Nephron progenitor cell (in vitro differentiated cells): ENCODE measurements at regions not wholly inside any gene's neighbourhood (a gene's known extent, or its start where the extent isn't known, plus 50 kb on each side); places are given as distances from the start of the nearest gene placed in this dataset.
"Not testable (repeated sequence)": the region's sequence is repeated elsewhere in the genome, so short reads cannot be mapped to it uniquely, and the experiment has no call there.

ENCODE experiments used
- DNase-seq: peaks from one replicate; pipeline ENCODE4 v3.0.0; 2021
- H3K27ac Mint-ChIP-seq: 2 replicates; pipeline ENCODE4 v1.8.0; 2021; ENCODE audit warnings: mild to moderate bottlenecking, moderate library complexity, mixed read lengths
- H3K27me3 Mint-ChIP-seq: 2 replicates; pipeline ENCODE4 v1.8.0; 2021; ENCODE audit warnings: mild to moderate bottlenecking, low read depth, mixed read lengths; ENCODE audit not compliant: poor library complexity
- H3K36me3 Mint-ChIP-seq: 2 replicates; pipeline ENCODE4 v1.8.0; 2021; ENCODE audit warnings: low read depth, mixed read lengths
- H3K4me1 Mint-ChIP-seq: 2 replicates; pipeline ENCODE4 v1.8.0; 2021; ENCODE audit warnings: mixed read lengths
- H3K4me3 Mint-ChIP-seq: 2 replicates; pipeline ENCODE4 v1.8.0; 2021; ENCODE audit warnings: mild to moderate bottlenecking, moderate library complexity, mixed read lengths
- H3K9me3 Mint-ChIP-seq: 2 replicates; pipeline ENCODE4 v1.8.0; 2021; ENCODE audit warnings: mild to moderate bottlenecking, moderate library complexity, mixed read lengths
- TF ChIP-seq, protein P1 (sequence below): fragments of 200-600 bp; sonication (generic); IDR thresholded peaks from 2 replicates; pipeline ENCODE4 v1.5.0; 2021; ENCODE audit warnings: antibody characterized with exemption

GRCh38 chr7:119896386-119896785 is 376.6 kb upstream of the KCND2 start:
- Mint-ChIP-seq H3K4me3 (no peak overlapping the region), H3K36me3 (no peaks in the 10 kb centered on the region), H3K27me3 (no peaks in the 10 kb centered on the region), H3K4me1 (no peaks in the 10 kb centered on the region), H3K27ac (no peak overlapping the region), H3K9me3 (peaks cover 8% of the 10 kb centered on the region)
- TF ChIP-seq, protein P1, sequence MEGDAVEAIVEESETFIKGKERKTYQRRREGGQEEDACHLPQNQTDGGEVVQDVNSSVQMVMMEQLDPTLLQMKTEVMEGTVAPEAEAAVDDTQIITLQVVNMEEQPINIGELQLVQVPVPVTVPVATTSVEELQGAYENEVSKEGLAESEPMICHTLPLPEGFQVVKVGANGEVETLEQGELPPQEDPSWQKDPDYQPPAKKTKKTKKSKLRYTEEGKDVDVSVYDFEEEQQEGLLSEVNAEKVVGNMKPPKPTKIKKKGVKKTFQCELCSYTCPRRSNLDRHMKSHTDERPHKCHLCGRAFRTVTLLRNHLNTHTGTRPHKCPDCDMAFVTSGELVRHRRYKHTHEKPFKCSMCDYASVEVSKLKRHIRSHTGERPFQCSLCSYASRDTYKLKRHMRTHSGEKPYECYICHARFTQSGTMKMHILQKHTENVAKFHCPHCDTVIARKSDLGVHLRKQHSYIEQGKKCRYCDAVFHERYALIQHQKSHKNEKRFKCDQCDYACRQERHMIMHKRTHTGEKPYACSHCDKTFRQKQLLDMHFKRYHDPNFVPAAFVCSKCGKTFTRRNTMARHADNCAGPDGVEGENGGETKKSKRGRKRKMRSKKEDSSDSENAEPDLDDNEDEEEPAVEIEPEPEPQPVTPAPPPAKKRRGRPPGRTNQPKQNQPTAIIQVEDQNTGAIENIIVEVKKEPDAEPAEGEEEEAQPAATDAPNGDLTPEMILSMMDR, result no peak
- no peak for DNase-seq

DNA sequence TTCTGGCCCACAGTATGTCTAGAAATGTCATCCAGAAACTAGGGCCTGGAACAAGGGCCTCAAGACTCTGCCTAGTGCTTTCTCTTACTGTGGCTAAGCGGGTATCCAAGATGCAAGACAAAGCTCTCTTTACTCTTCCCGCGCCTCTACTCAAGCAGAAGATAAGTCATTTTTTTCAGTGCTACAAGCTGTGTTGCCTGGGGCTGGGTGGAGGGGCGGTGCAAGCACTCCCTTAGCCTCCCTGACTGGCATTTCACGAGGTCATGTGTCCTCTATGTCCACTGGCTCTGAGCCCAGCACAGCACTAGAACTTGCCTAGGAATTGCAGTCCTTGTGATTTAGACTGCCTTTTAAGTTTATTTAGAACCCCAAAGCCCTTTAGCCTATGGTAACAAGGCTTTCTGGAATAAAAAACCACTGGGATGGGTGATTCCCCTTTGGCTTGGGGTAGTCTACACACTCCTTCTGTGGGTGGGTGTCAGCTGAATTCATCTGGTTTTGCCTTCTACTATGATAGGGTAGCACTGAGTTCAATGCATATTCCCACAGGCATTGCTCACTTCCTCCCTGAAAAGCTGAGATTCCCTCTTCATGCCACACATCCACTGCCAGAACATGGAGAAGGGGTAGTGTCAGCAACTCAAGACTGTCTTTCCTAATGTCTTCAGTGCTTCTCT is 371.8 kb upstream of the KCND2 start:
- Mint-ChIP-seq H3K4me1 (no peaks in the 10 kb centered on the region), H3K27ac (no peak overlapping the region), H3K36me3 (no peaks in the 10 kb centered on the region), H3K4me3 (no peak overlapping the region), H3K27me3 (no peaks in the 10 kb centered on the region), H3K9me3 (peaks cover 8% of the 10 kb centered on the region)
- TF ChIP-seq, protein P1, result no peak
- no peak for DNase-seq

DNA sequence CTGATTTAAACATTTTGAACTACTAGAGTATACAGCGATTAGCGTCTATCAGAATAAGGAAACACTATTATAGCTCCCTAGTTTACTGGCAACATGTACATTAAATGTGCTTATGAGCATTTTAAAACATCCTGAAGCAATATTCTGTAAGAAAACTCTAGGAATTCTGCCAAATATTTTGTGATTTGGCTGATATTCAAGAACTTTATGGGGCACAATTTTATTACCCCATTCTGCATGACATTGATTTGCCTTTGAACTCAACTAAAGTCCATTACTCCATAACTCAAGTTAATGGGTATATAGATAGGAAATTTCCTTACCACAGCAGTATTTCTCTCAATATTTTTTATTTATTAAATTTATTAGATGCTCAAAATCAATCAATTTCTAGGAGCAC is 369.9 kb upstream of the KCND2 start:
- Mint-ChIP-seq H3K36me3 (no peaks in the 10 kb centered on the region), H3K27ac (no peak overlapping the region), H3K9me3 (peaks cover under 1% of the 10 kb centered on the region), H3K4me1 (no peaks in the 10 kb centered on the region), H3K4me3 (no peak overlapping the region), H3K27me3 (no peaks in the 10 kb centered on the region)
- DNase-seq, result no peak
- TF ChIP-seq, protein P1, result no peak

- TF ChIP-seq, protein P1, result no peak
- Mint-ChIP-seq H3K4me1 (no peaks in the 10 kb centered on the region), H3K36me3 (no peaks in the 10 kb centered on the region), H3K27me3 (no peaks in the 10 kb centered on the region), H3K9me3 (no peaks in the 10 kb centered on the region), H3K4me3 (no peak overlapping the region), H3K27ac (no peak overlapping the region)
- DNase-seq, result no peak
Measured at GRCh38 chr7:119905495-119905894, 367.5 kb upstream of the KCND2 start.

DNA sequence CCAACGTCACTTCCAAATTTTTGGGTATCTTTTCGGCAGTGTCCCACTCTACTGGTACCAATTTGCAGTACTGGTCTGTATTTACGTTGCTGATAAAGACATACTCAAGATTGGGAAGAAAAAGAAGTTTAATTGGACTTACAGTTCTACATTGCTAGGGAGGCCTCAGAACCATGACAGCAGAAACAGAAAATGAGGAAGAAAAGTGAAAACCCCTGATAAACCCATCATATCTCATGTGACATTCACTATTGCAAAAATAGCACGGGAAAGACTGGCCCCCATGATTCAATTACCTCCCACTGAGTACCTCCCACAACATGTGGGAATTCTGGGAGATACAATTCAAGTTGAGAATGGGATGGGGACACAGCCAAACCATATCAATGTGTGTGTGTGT is 364.0 kb upstream of the KCND2 start:
- H3K9me3 Mint-ChIP-seq, result peaks cover 2% of the 10 kb centered on the region
- no peak for DNase-seq
- no peak overlapping the region for H3K4me3 Mint-ChIP-seq
- no peaks in the 10 kb centered on the region for H3K36me3 Mint-ChIP-seq
- TF ChIP-seq, protein P1, result no peak
- H3K27me3 Mint-ChIP-seq, result no peaks in the 10 kb centered on the region
- H3K27ac Mint-ChIP-seq, result no peak overlapping the region
- H3K4me1 Mint-ChIP-seq, result no peaks in the 10 kb centered on the region

DNA sequence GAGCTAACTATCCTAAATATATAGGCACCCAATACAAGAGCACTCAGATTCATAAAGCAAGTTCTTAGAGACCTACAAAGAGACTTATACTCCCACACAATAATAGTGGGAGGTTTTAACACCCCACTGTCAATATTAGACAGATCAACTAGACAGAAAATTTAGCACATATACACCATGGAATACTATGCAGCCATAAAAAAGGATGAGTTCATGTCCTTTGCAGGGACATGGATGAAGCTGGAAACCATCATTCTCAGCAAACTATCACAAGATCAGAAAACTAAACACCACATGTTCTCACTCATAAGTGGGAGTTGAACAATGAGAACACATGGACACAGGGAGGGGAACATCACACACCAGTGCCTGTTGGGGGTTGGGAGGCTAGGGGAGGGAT is 358.9 kb upstream of the KCND2 start:
- not testable (repeated sequence) for H3K27ac Mint-ChIP-seq, H3K4me3 Mint-ChIP-seq, DNase-seq, H3K27me3 Mint-ChIP-seq, H3K4me1 Mint-ChIP-seq, H3K36me3 Mint-ChIP-seq
- H3K9me3 Mint-ChIP-seq, result peaks cover 12% of the 10 kb centered on the region
